SH-SY5Y (cell line): ENCODE measurements at regions not wholly inside any gene's neighbourhood (a gene's known extent, or its start where the extent isn't known, plus 50 kb on each side); places are given as distances from the start of the nearest gene placed in this dataset.

Experiments
- GATA2 ChIP-seq: IDR thresholded peaks from 2 replicates; pipeline ENCODE4 v1.6.1; 2011; ENCODE audit warnings: mild to moderate bottlenecking, low read depth, low read length
- GATA3 ChIP-seq: IDR thresholded peaks from 2 replicates; pipeline ENCODE4 v1.6.1; 2011; ENCODE audit warnings: low read depth, mild to moderate bottlenecking, low read length, moderate library complexity

DNA sequence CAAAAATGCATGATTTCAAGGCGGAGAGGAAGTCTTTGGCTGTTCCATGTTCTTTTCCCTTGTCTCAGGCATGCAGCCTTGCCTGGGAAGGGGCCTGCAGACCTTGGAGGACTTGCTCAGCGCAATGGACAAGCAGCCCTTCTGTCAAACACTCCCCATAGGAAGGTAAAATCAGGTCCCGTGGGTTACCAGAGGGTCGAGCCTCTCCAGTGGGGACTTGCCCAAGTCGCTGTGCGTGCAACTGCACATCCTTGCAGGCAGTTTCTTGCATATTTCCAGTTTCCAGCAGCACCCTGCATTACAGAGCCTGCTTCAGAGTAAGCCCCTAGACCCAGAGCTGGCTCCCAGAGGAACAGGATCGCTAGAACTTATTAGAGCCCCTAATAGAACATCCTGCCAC, 75.5 kb upstream of the KLF13 start:
- no peak for TF ChIP-seq GATA2
- TF ChIP-seq GATA3 = no peak
